ENCODE measurements at regions not wholly inside any gene's neighbourhood (a gene's known extent, or its start where the extent isn't known, plus 50 kb on each side); places are given as distances from the start of the nearest gene placed in this dataset.
"Not testable (repeated sequence)": the region's sequence is repeated elsewhere in the genome, so short reads cannot be mapped to it uniquely, and the experiment has no call there.

- no peak for DNase-seq (ENCODE audit: low read depth in 2 of 2)
These were observed 637.0 kb upstream of the SLC10A2 start for GRCh38 chr13:103703246-103703645.

GRCh38 chr13:103698000-103698399 lies 631.8 kb upstream of the SLC10A2 start:
- no peak for DNase-seq (ENCODE audit: low read depth in 2 of 2)

GRCh38 chr13:103695320-103695719 lies 629.1 kb upstream of the SLC10A2 start:
- DNase-seq (ENCODE audit: low read depth in 2 of 2): no peak

- no peak for DNase-seq (ENCODE audit: low read depth in 2 of 2)
These were observed 628.3 kb upstream of the SLC10A2 start for GRCh38 chr13:103694471-103694870.

- DNase-seq (ENCODE audit: low read depth in 2 of 2): no peak
These were observed 627.8 kb upstream of the SLC10A2 start for GRCh38 chr13:103694033-103694432.

GRCh38 chr13:103692442-103692841 lies 626.2 kb upstream of the SLC10A2 start:
- DNase-seq (ENCODE audit: low read depth in 2 of 2): no peak

- DNase-seq (ENCODE audit: low read depth in 2 of 2): no peak
These were observed 610.1 kb upstream of the SLC10A2 start for GRCh38 chr13:103676329-103676728.

- DNase-seq (ENCODE audit: low read depth in 2 of 2): no peak
These were observed 605.3 kb upstream of the SLC10A2 start for GRCh38 chr13:103671547-103671946.

- no peak for DNase-seq (ENCODE audit: low read depth in 2 of 2)
These were observed 597.8 kb upstream of the SLC10A2 start for GRCh38 chr13:103663996-103664395.

- DNase-seq (ENCODE audit: low read depth in 2 of 2): no peak
These were observed 590.1 kb upstream of the SLC10A2 start for GRCh38 chr13:103656311-103656710.

- no peak for DNase-seq (ENCODE audit: low read depth in 2 of 2)
These were observed 574.4 kb upstream of the SLC10A2 start for GRCh38 chr13:103640606-103641005.

GRCh38 chr13:103639326-103639725 lies 573.1 kb upstream of the SLC10A2 start:
- no peak for DNase-seq (ENCODE audit: low read depth in 2 of 2)

GRCh38 chr13:103638706-103639105 lies 572.5 kb upstream of the SLC10A2 start:
- no peak for DNase-seq (ENCODE audit: low read depth in 2 of 2)

GRCh38 chr13:103634066-103634465 lies 567.8 kb upstream of the SLC10A2 start:
- DNase-seq (ENCODE audit: low read depth in 2 of 2): no peak

- no peak for DNase-seq (ENCODE audit: low read depth in 2 of 2)
These were observed 559.0 kb upstream of the SLC10A2 start for GRCh38 chr13:103625194-103625593.

GRCh38 chr13:103618151-103618550 lies 551.9 kb upstream of the SLC10A2 start:
- DNase-seq (ENCODE audit: low read depth in 2 of 2): no peak

GRCh38 chr13:103615771-103616170 lies 549.6 kb upstream of the SLC10A2 start:
- no peak for DNase-seq (ENCODE audit: low read depth in 2 of 2)

- DNase-seq (ENCODE audit: low read depth in 2 of 2): no peak
These were observed 548.5 kb upstream of the SLC10A2 start for GRCh38 chr13:103614761-103615160.

GRCh38 chr13:103607995-103608394 lies 541.8 kb upstream of the SLC10A2 start:
- no peak for DNase-seq (ENCODE audit: low read depth in 2 of 2)

- DNase-seq (ENCODE audit: low read depth in 2 of 2): no peak
These were observed 539.5 kb upstream of the SLC10A2 start for GRCh38 chr13:103605546-103606326.

- not testable (repeated sequence) for DNase-seq (ENCODE audit: low read depth in 2 of 2)
These were observed 533.7 kb upstream of the SLC10A2 start for GRCh38 chr13:103599870-103600269.

- no peak for DNase-seq (ENCODE audit: low read depth in 2 of 2)
These were observed 532.5 kb upstream of the SLC10A2 start for GRCh38 chr13:103598671-103599070.

- DNase-seq (ENCODE audit: low read depth in 2 of 2): no peak
These were observed 507.2 kb upstream of the SLC10A2 start for GRCh38 chr13:103573446-103573845.

GRCh38 chr13:103568314-103568713 lies 502.1 kb upstream of the SLC10A2 start:
- DNase-seq (ENCODE audit: low read depth in 2 of 2): no peak

Measured in stimulated activated CD4-positive, alpha-beta T cell treated with anti-CD3 and anti-CD28 coated beads, Interleukin-12 subunit alpha, Interleukin-12 subunit beta, amount 100 ng/mL, for 24 hours (primary cell).